Choroid plexus epithelial cell (primary cell): ENCODE measurements at regions not wholly inside any gene's neighbourhood (a gene's known extent, or its start where the extent isn't known, plus 50 kb on each side); places are given as distances from the start of the nearest gene placed in this dataset.
"Not testable (repeated sequence)": the region's sequence is repeated elsewhere in the genome, so short reads cannot be mapped to it uniquely, and the experiment has no call there.

Source experiments
- DNase-seq: peaks from one replicate; pipeline ENCODE4 v3.0.0-alpha.2; 2010; ENCODE audit warnings: low read depth
- H3K4me3 ChIP-seq: 2 replicates; pipeline ENCODE4 v1.5.1; 2011; ENCODE audit warnings: low read depth, mild to moderate bottlenecking, control low read depth, low read length, moderate library complexity
- TF ChIP-seq, protein P1 (sequence below): conservative IDR thresholded peaks from 2 replicates; pipeline ENCODE4 v1.5.1; 2011; ENCODE audit warnings: low read depth, mild to moderate bottlenecking, control low read depth, inconsistent platforms, low read length, moderate library complexity

DNA sequence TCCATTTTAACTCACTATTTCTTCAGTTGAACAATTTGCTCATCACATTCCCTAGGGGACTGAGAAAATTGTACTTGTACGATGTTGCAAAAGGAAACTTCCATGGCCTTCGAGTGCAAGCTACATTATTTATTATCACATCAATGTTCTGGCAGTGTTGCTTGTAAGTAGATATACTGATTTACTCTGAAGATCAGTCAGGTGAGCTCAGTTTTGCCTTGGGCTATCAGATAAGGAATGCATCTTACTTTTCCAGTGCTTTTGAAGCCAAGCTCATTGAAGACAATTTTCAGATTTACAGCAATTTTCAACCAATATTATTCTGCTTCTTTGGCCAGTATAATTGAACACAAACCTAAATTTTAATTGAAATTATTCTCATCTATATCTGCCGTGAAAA, 1296.9 kb downstream of the RAPGEF2 start:
- TF ChIP-seq, protein P1, sequence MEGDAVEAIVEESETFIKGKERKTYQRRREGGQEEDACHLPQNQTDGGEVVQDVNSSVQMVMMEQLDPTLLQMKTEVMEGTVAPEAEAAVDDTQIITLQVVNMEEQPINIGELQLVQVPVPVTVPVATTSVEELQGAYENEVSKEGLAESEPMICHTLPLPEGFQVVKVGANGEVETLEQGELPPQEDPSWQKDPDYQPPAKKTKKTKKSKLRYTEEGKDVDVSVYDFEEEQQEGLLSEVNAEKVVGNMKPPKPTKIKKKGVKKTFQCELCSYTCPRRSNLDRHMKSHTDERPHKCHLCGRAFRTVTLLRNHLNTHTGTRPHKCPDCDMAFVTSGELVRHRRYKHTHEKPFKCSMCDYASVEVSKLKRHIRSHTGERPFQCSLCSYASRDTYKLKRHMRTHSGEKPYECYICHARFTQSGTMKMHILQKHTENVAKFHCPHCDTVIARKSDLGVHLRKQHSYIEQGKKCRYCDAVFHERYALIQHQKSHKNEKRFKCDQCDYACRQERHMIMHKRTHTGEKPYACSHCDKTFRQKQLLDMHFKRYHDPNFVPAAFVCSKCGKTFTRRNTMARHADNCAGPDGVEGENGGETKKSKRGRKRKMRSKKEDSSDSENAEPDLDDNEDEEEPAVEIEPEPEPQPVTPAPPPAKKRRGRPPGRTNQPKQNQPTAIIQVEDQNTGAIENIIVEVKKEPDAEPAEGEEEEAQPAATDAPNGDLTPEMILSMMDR, result no peak
- DNase-seq, result peak; percentile 17
- no peak overlapping the region for H3K4me3 ChIP-seq

DNA sequence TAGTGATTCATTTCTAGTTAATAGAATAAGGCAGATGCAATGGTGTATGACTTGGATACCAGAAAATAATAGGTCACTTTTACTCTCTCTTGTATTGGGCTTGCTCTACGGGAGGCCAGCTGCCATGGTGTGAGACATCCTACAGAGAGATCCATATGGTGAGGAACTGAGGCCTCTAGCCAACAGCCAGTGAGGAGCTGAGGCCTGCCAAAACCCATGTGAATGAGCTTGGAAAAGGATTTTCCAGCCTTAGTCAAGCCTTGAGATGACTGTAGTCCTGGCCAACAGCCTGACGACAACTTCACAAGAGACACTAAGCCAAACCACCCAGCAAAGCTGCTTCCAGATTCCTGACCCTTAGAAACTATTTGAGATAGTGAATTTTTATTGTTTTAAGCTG, 1300.2 kb downstream of the RAPGEF2 start:
- TF ChIP-seq, protein P1, result no peak
- no peak for DNase-seq
- H3K4me3 ChIP-seq, result no peak overlapping the region

DNA sequence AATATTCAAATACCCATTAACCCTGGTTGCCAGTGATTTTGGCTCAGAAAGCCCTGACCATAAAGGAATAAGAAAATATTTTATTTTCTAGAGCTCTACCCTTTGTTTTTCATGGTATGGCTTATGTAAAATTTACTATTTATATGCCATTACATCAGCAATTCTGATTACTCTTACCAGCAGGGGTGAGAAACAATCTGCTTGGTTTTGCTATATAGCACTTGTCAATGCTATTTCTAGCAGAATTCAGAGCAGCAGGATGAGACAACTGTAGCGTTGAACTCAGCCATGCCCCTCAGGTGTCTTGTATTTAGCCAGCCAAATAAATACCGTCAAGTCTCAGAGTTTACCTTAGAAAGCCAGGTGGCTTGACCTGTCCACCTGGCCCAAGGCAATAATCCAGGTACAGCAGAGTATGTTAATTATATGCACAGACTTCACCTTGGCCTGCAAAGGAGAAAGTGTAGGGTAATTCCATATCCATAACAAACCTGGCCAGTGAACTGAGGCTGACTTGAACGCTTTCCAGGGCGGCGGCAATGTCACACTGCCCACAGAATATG, 1303.5 kb downstream of the RAPGEF2 start:
- H3K4me3 ChIP-seq, result no peak overlapping the region
- TF ChIP-seq, protein P1, result no peak
- no peak for DNase-seq

DNA sequence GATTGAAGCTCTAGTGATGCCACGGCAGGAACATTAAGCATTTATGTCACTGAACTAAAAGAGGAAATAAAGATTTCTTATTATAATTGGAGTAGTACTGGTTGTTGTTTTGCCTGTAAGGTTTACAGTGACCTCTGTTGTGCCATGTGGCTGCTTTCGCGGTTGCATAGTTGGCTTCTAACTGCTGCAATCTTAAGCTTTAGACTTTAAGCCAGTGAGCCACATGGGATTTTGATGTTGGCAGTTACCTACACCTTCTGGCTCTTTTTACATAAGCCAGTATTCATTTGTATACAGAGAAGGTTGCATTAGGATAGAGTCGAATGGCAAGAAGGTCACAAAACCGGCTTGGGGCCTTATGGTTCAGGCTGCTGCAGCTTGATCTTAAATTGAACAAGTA, 1311.6 kb downstream of the RAPGEF2 start:
- TF ChIP-seq, protein P1, result no peak
- no peak overlapping the region for H3K4me3 ChIP-seq
- DNase-seq, result no peak

DNA sequence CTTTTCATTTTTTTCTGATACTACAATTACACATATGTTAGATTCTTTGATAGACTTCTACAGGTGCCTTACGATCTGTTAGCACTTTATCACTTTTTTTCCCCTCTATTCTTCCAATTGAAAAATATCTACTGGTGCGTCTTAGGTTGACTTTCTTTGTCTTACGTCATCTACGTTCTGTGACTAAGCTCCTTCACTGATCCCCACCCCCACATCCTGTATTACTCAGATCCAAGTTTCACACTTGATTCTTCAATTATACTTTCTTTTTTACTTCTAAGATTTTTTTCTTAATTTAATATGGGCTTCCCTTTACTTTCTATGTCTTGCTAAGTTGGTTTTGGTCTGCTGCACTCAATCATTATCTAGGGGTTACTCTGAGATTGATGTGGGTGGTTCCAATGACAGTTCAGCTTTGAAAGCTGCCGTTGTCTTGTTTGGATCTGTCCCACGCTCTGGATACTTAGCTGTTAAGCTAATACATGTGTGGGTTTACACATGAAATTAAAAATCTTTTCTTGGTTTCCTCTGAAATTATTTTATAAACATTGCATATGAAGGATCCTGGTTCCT, 1321.1 kb downstream of the RAPGEF2 start:
- peak; percentile 55 for DNase-seq
- H3K4me3 ChIP-seq, result peak overlapping the region; percentile 39

DNA sequence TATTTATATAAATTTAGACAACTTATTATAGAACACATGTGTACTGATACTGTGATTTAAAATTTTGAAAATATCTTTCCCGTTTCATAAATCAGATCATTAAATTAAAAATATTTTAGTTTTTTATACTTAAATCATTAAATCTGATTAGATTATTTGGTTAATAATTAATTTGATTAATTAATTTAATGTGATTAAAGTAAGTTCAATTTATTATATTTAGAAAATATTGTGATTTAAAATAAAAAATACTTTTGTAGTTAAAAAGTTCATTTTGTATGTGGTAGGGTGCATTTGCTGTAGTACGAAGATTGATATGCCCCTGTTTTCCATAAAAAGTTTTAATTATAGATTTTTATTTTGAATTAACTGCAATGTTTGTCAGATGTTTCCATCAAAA, 1323.4 kb downstream of the RAPGEF2 start:
- TF ChIP-seq, protein P1, result no peak
- H3K4me3 ChIP-seq, result no peak overlapping the region
- no peak for DNase-seq

More for the DNA sequence above, 1321.1 kb downstream of the RAPGEF2 start:
- TF ChIP-seq, protein P1, result no peak

DNA sequence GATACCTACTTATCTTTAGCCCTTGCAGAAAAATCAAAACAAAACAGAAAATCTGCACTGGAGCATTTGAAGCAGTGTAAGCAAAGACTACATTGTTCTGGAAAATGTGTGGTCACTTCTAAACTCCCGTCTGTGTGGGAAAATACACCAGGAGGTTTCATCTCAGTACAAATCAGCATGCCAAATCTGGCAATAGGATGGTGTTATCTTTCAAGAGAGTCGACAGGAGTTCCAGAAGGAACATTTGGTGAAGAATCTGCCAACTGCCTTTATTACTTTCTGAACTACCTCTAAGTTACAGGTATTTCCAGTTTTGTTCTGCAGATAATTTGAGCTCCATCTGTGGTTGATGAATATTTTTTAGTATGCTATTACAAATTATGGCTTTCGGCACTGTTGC, 1348.0 kb downstream of the RAPGEF2 start:
- no peak overlapping the region for H3K4me3 ChIP-seq
- TF ChIP-seq, protein P1, result no peak
- no peak for DNase-seq

DNA sequence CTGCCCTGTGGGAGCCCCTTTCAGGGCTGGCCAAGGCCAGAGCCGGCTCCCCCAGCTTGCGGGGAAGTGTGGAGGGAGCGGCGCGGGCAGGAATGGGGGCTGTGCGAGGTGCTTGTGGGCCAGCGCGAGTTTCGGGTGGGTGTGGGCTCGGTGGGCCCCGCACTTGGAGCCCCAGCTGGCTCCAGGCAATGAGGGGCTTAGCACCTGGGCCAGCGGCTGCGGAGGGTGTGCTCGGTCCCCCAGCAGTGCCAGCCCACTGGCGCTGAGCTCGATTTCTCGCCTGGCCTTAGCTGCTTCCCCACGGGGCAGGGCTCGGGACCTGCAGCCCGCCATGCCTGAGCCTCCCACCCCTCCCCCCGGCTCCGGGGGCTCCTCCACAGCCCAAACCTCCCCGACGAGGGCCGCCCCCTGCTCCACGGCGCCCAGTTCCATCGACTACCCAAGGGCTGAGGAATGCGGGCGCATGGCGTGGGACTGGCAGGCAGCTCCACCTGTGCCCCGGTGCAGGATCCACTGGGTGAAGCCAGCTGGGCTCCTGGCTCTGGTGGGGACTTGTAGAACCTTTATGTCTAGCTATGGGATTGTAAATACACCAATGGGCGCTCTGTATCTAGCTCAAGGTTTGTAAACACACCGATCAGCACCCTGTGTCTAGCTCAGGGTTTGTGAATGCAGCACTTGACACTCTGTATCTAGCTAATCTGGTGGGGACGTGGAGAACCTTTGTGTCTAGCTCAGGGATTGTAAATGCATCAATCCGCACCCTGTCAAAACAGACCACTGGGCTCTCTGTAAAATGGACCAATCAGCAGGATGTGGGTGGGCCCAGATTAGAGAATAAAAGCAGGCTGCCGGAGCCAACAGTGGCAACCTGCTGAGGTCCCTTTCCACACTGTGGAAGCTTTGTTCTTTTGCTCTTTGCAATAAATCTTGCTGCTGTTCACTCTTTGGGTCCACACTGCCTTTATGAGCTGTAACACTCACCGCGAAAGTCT, 1379.1 kb downstream of the RAPGEF2 start:
- DNase-seq, H3K4me3 ChIP-seq: not testable (repeated sequence)
